DMS153 (cell line): ENCODE measurements at regions not wholly inside any gene's neighbourhood (a gene's known extent, or its start where the extent isn't known, plus 50 kb on each side); places are given as distances from the start of the nearest gene placed in this dataset.

Experiments used
- DNase-seq: peaks from one replicate; lab custom pipeline; 2025; lab: John Stamatoyannopoulos, UW

GRCh38 chr13:37409756-37410155, 188.8 kb downstream of the POSTN start:
- DNase-seq: no peak

- no peak for DNase-seq
Observed at GRCh38 chr13:37407156-37407555, 191.4 kb downstream of the POSTN start.

- DNase-seq: no peak
Observed at GRCh38 chr13:37406031-37406430, 192.5 kb downstream of the POSTN start.

GRCh38 chr13:37403776-37404527, 194.6 kb downstream of the POSTN start:
- no peak for DNase-seq

DNA sequence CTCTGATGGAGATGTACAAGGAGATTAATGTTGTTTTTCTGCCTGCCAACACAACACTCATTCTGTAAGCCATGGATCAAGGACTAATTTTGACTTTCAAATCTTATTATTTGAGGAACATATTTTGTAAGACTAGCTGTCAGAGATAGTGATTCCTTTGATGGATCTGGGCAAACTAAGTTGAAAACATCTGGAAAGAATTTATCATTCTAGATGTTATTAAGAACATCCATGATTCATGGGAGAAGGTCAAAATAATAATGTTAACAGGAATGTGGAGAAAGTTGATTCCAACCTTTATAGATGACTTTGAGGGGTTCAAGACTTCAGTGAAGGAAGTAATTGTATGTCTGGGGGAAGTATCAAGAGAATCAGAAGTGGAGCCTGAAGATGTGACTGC, 196.8 kb downstream of the POSTN start:
- DNase-seq: no peak

GRCh38 chr13:37397535-37397934, 201.0 kb downstream of the POSTN start:
- no peak for DNase-seq

DNA sequence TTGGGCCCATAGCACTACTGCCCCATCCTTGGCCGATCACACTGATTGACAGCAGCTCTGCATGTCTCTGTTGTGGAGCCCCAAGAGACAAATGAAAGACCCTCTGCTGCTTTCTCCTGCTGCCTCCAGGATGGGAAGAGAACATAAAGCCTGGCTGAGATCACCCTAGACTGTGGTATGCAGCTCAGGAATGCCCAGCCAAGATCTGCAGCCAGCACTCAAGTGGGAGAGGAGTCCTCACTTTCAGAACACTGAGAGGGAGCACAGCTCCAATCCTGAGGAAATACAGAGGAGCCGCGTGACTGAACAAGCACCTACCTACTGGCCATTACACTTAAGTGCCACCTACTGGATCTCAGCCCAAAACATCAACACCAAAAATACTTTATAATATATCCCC, 203.0 kb downstream of the POSTN start:
- DNase-seq: no peak

DNA sequence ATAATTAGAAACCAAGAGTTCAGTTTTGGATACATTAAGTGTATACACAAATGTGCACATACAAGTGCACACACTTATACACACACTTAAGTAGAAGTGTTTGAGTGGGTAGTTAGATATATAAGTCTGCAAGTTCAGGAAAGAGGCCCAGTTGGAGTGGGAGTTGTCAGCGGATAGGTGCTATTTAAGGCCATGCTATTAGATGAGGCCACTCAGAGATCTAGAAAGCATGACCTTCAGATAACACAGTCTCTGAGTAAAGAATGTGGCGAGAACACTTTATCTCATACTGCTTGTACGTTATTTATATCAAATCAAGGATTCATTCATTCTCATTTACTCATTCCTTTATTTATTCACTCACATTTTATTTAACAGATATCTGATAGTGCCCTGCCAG, 206.2 kb downstream of the POSTN start:
- DNase-seq: no peak

GRCh38 chr13:37390735-37391134, 207.8 kb downstream of the POSTN start:
- no peak for DNase-seq

GRCh38 chr13:37385956-37386670, 212.5 kb downstream of the POSTN start:
- DNase-seq: no peak

DNA sequence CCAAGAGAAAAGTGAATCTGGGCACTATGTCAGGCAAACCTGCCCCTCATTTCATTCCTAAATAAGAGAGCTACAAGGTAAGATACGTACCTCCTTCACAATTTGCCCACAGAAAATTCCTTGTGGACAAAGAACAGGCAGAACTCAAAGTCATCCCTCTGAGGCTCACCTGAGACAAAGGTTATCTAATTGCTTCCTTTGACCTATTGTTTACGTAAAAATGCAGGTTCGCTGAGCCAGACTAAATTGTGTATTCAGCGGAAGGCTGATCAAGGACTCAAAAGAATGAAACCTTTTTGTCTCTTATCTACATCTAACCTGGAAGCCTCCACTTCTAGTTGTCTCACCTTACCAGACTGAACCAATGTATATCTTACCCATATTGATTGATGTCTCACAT, 213.3 kb downstream of the POSTN start:
- DNase-seq: no peak

- no peak for DNase-seq
Observed at GRCh38 chr13:37383856-37384370, 214.7 kb downstream of the POSTN start.

- no peak for DNase-seq
Observed at GRCh38 chr13:37383046-37383445, 215.5 kb downstream of the POSTN start.

DNA sequence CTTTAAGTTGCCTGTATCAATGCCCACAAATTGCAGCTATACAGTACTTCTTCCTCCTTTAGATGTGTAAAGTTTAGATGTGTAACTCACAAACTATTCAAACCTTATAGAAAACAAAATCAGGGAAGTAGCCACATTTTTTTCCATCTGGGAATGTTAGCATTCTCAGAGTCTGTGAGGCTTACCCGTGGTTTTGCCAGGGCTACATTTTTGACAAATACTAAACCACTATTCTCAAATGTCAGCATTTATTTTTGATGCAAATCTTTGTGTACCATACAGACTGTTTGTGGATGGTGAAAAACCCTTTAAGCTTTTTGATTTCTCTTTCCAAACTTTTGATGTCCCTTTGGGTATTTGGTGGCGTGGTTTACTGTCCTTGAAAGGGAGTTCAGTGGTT, 216.4 kb downstream of the POSTN start:
- DNase-seq: no peak

DNA sequence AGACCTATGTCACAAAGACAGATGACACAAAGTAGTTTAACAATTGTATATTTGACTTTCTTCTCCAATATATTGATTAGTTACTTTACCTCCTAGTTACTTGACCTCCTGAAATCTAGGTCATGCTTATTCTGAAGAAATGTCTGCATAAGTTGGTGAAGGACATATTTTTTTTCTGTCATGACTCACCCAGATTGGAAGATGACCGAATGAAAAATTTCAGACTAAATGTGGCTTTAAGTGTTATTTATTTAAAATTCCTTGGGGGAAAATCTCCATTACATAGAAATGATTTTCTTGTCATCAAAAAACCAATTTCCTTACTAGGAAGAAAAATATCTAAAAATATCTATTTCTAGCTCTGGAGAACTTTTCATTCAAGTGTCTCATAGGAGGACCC, 217.1 kb downstream of the POSTN start:
- no peak for DNase-seq

DNA sequence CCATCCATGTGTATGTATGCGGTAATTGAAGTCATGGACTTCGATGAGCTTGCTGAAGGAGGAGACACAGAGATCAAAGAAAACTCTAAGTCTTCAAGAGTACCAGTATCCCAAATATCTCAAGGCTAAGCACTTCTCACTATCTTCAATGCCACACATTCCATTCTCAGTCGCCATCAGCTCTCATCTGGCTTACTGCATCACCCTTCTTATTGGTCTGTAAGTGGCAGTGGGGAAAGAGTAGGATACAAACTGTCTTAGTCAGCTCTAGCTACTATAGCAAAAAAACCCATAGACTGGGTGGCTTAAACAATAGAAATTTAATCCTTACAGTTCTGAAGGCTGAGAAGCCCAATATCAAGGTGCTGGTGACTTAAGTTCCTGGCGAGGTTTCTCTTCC, 218.7 kb downstream of the POSTN start:
- DNase-seq: no peak

DNA sequence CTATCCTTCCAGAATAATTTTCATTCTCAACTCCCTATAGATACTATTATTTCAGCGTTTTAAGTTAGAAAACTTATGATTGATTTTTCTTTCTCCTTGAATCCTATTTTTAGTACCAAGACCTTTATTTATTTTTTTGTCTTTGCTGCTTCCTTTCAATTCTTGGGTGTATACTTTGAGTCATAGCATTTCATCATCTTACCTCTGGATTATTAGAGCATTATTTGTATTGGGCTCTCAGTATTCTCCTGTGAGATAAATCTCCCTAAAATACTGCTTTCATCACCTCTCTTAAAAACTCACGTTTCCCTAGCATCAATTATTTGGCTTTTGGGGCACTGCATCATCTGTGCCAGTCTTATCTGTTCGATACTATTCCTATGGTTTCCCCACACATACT, 222.8 kb downstream of the POSTN start:
- no peak for DNase-seq

DNA sequence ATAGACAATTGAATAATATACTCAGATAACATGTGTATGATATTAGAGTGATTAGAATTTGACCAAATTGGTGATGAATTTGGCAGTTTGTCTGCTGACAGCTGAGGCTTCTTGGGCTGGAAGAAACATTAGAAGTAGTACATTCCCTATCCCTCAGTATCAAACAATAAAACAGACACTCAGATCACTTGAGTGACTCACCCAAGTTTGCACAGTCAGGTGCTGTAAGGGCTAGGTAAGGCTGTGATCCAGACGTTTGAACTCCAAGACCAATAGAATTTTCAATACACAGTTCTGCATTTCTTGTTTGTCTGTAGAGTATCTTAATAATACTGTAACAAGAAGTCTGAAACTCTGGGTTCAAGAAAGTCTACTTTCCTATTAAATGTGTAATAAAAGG, 223.5 kb downstream of the POSTN start:
- no peak for DNase-seq

DNA sequence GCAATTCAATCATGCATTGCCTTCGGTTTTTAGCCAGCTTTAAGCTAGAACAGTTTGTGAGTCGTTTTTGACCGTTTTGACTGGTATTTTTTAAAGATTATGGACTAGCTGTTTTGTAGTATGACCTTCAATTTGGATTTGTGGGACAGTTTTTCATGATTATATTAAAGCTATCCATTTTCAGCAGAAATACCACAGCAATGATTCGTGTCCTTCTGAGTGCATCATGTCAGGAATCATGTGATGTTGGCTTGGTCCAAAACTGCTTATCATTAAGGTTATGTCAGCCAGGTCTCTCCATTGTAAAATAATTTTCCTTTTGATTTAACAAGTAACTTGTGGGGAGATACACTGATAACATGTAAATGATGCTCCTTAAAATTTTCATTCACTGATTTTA, 229.0 kb downstream of the POSTN start:
- no peak for DNase-seq

GRCh38 chr13:37368501-37368900, 230.1 kb downstream of the POSTN start:
- no peak for DNase-seq

GRCh38 chr13:37366044-37366770, 232.4 kb downstream of the POSTN start:
- DNase-seq: no peak

- no peak for DNase-seq
Observed at GRCh38 chr13:37365496-37365895, 233.1 kb downstream of the POSTN start.

DNA sequence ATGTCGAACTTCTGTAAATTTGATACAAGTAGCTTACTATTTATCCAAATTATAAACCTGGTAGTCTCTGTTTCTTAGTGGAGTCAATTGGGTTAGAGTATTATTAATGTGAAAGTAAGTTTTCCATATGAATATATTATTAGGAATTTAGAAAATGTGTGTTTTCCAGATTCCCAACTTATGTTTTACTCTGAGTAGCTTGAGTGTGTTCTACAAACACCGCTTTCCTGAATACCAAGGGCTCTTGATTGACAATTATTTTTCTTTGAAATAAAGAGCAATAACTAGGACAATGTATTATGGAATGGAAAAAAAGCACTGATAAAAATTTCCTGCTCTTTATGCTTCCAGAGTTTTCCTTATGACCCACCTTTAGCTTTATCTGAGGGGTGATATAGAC, 233.6 kb downstream of the POSTN start:
- DNase-seq: no peak
